ENCODE measurements at regions not wholly inside any gene's neighbourhood (a gene's known extent, or its start where the extent isn't known, plus 50 kb on each side); places are given as distances from the start of the nearest gene placed in this dataset.

- no peaks in the 10 kb centered on the region for H3K4me1 ChIP-seq
- no peak overlapping the region for H3K9ac ChIP-seq
Measured at GRCh38 chr9:2307480-2307879, 292.3 kb downstream of the SMARCA2 start.

GRCh38 chr9:2311920-2312319 lies 296.8 kb downstream of the SMARCA2 start:
- Histone ChIP-seq H3K4me3 (ENCODE audit: low read depth, low read length) (no peak overlapping the region), H3K36me3 (ENCODE audit: control insufficient read depth, insufficient read depth, low read length) (peaks cover 2% of the 10 kb centered on the region), H3K4me2 (ENCODE audit: low read length) (no peak overlapping the region), H3K9ac (no peak overlapping the region), H2AFZ (no peak overlapping the region), H3K9me3 (ENCODE audit: control insufficient read depth, low read length) (no peaks in the 10 kb centered on the region), H3K79me2 (no peaks in the 10 kb centered on the region), H3K27ac (no peak overlapping the region), H3K4me1 (no peaks in the 10 kb centered on the region), H3K27me3 (ENCODE audit: control insufficient read depth, insufficient read depth, low read length) (no peaks in the 10 kb centered on the region)
- TF ChIP-seq CTCF (IDR thresholded peaks at IDR 0.05): no peak

More at GRCh38 chr9:2307480-2307879, 292.3 kb downstream of the SMARCA2 start:
- no peak for TF ChIP-seq CTCF (IDR thresholded peaks at IDR 0.05)
- Histone ChIP-seq H3K27ac (no peak overlapping the region), H3K79me2 (no peaks in the 10 kb centered on the region), H3K9me3 (ENCODE audit: control insufficient read depth, low read length) (no peaks in the 10 kb centered on the region), H3K27me3 (ENCODE audit: control insufficient read depth, insufficient read depth, low read length) (no peaks in the 10 kb centered on the region), H3K4me3 (ENCODE audit: low read depth, low read length) (no peak overlapping the region), H2AFZ (no peak overlapping the region), H3K36me3 (ENCODE audit: control insufficient read depth, insufficient read depth, low read length) (peaks cover 2% of the 10 kb centered on the region), H3K4me2 (ENCODE audit: low read length) (no peak overlapping the region)

- Histone ChIP-seq H3K27me3 (ENCODE audit: control insufficient read depth, insufficient read depth, low read length) (no peaks in the 10 kb centered on the region), H2AFZ (no peak overlapping the region), H3K9ac (no peak overlapping the region), H3K4me3 (ENCODE audit: low read depth, low read length) (no peak overlapping the region), H3K4me2 (ENCODE audit: low read length) (no peak overlapping the region), H3K4me1 (no peaks in the 10 kb centered on the region), H3K27ac (no peak overlapping the region), H3K9me3 (ENCODE audit: control insufficient read depth, low read length) (no peaks in the 10 kb centered on the region), H3K79me2 (no peaks in the 10 kb centered on the region), H3K36me3 (ENCODE audit: control insufficient read depth, insufficient read depth, low read length) (peaks cover 2% of the 10 kb centered on the region)
- no peak for TF ChIP-seq CTCF (IDR thresholded peaks at IDR 0.05)
Measured at GRCh38 chr9:2313512-2313911, 298.4 kb downstream of the SMARCA2 start.

GRCh38 chr9:2317591-2317990 lies 302.4 kb downstream of the SMARCA2 start:
- H3K4me3 ChIP-seq (ENCODE audit: low read depth, low read length): no peak overlapping the region
- no peaks in the 10 kb centered on the region for H3K27me3 ChIP-seq (ENCODE audit: control insufficient read depth, insufficient read depth, low read length)
- no peaks in the 10 kb centered on the region for H3K36me3 ChIP-seq (ENCODE audit: control insufficient read depth, insufficient read depth, low read length)
- TF ChIP-seq CTCF (IDR thresholded peaks at IDR 0.05): no peak
- H3K9ac ChIP-seq: no peak overlapping the region
- no peak overlapping the region for H3K4me2 ChIP-seq (ENCODE audit: low read length)
- H3K9me3 ChIP-seq (ENCODE audit: control insufficient read depth, low read length): no peaks in the 10 kb centered on the region
- no peak overlapping the region for H2AFZ ChIP-seq
- no peak overlapping the region for H3K27ac ChIP-seq
- H3K4me1 ChIP-seq: no peaks in the 10 kb centered on the region
- H3K79me2 ChIP-seq: no peaks in the 10 kb centered on the region

GRCh38 chr9:2319421-2319820 lies 302.2 kb upstream of the VLDLR start:
- H3K9me3 ChIP-seq (ENCODE audit: control insufficient read depth, low read length): no peaks in the 10 kb centered on the region
- no peak overlapping the region for H2AFZ ChIP-seq
- no peaks in the 10 kb centered on the region for H3K36me3 ChIP-seq (ENCODE audit: control insufficient read depth, insufficient read depth, low read length)
- H3K27me3 ChIP-seq (ENCODE audit: control insufficient read depth, insufficient read depth, low read length): no peaks in the 10 kb centered on the region
- H3K4me3 ChIP-seq (ENCODE audit: low read depth, low read length): no peak overlapping the region
- H3K4me2 ChIP-seq (ENCODE audit: low read length): no peak overlapping the region
- no peaks in the 10 kb centered on the region for H3K79me2 ChIP-seq
- no peak overlapping the region for H3K27ac ChIP-seq
- no peak for TF ChIP-seq CTCF (IDR thresholded peaks at IDR 0.05)
- no peaks in the 10 kb centered on the region for H3K4me1 ChIP-seq
- no peak overlapping the region for H3K9ac ChIP-seq

Data from parathyroid adenoma (tissue), 2 donors.